ENCODE measurements at regions not wholly inside any gene's neighbourhood (a gene's known extent, or its start where the extent isn't known, plus 50 kb on each side); places are given as distances from the start of the nearest gene placed in this dataset.

DNA sequence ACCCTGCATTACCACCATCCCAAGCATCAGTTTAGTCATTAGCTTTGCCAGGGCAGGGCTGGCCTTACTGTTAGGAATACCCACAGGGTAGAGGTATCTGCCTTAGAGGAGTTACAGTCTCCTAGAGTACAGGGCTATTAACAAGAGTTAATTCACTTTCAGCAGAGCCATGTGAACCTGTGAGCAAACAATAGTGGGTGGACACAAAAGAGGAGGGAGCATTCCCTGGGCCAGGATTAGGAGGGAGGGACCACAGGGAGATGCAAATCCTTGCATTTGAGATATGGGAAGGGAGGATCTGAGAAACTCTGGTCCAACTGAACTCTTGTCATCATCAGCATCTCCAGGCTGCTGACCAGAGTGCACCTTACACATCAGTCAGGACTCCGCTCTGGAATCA lies 51.1 kb upstream of the IGSF21 start:
- POLR2A ChIA-PET (ENCODE audit: low non-redundant PET): no interaction called here
- BruUV-seq (replicated peaks): no TSS peak
- H3K36me3 ChIP-seq (ENCODE audit: insufficient read depth, low read length, poor library complexity, severe bottlenecking): no peaks in the 10 kb centered on the region
- H3K4me3 ChIP-seq (ENCODE audit: low read depth, low read length, poor library complexity, severe bottlenecking): no peak overlapping the region
- H3K27ac ChIP-seq (ENCODE audit: low read depth, low read length, poor library complexity, severe bottlenecking): no peak overlapping the region
- no peaks in the 10 kb centered on the region for H3K9me3 ChIP-seq (ENCODE audit: low read depth, low read length, poor library complexity, severe bottlenecking)
- H3K27me3 ChIP-seq (replicated peaks; ENCODE audit: insufficient read depth, low read depth, low read length, poor library complexity): peaks cover 47% of the 10 kb centered on the region
- TF ChIP-seq, protein P1, sequence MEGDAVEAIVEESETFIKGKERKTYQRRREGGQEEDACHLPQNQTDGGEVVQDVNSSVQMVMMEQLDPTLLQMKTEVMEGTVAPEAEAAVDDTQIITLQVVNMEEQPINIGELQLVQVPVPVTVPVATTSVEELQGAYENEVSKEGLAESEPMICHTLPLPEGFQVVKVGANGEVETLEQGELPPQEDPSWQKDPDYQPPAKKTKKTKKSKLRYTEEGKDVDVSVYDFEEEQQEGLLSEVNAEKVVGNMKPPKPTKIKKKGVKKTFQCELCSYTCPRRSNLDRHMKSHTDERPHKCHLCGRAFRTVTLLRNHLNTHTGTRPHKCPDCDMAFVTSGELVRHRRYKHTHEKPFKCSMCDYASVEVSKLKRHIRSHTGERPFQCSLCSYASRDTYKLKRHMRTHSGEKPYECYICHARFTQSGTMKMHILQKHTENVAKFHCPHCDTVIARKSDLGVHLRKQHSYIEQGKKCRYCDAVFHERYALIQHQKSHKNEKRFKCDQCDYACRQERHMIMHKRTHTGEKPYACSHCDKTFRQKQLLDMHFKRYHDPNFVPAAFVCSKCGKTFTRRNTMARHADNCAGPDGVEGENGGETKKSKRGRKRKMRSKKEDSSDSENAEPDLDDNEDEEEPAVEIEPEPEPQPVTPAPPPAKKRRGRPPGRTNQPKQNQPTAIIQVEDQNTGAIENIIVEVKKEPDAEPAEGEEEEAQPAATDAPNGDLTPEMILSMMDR (conservative IDR thresholded peaks at IDR 0.05; ENCODE audit: low read depth, low read length): no peak
- TF ChIP-seq EZH2 (IDR thresholded peaks at IDR 0.05; ENCODE audit: borderline replicate concordance, low read depth, low read length, poor library complexity, severe bottlenecking): no peak
- H3K4me1 ChIP-seq (ENCODE audit: insufficient read depth, low read length, poor library complexity, severe bottlenecking): no peaks in the 10 kb centered on the region
- CTCF ChIA-PET: no interaction called here
- intact Hi-C loops (cut with micrococcal nuclease; ENCODE audit: unreplicated experiment): no loop called here
- DNase-seq (ENCODE audit: low spot score): no peak

- BruUV-seq (replicated peaks): no TSS peak
- H3K27me3 ChIP-seq (replicated peaks; ENCODE audit: insufficient read depth, low read depth, low read length, poor library complexity): peaks cover 40% of the 10 kb centered on the region
- CTCF ChIA-PET: no interaction called here
These were observed 50.0 kb upstream of the IGSF21 start for GRCh38 chr1:18057623-18058022.

More at GRCh38 chr1:18057623-18058022, 50.0 kb upstream of the IGSF21 start:
- Histone ChIP-seq H3K36me3 (ENCODE audit: insufficient read depth, low read length, poor library complexity, severe bottlenecking) (no peaks in the 10 kb centered on the region), H3K27ac (ENCODE audit: low read depth, low read length, poor library complexity, severe bottlenecking) (no peak overlapping the region), H3K4me1 (ENCODE audit: insufficient read depth, low read length, poor library complexity, severe bottlenecking) (no peaks in the 10 kb centered on the region), H3K9me3 (ENCODE audit: low read depth, low read length, poor library complexity, severe bottlenecking) (no peaks in the 10 kb centered on the region), H3K4me3 (ENCODE audit: low read depth, low read length, poor library complexity, severe bottlenecking) (no peak overlapping the region)
- intact Hi-C loops (cut with micrococcal nuclease; ENCODE audit: unreplicated experiment): no loop called here
- TF ChIP-seq, protein P1 (conservative IDR thresholded peaks at IDR 0.05; ENCODE audit: low read depth, low read length): no peak
- TF ChIP-seq EZH2 (IDR thresholded peaks at IDR 0.05; ENCODE audit: borderline replicate concordance, low read depth, low read length, poor library complexity, severe bottlenecking): no peak
- POLR2A ChIA-PET (ENCODE audit: low non-redundant PET): no interaction called here
- no peak for DNase-seq (ENCODE audit: low spot score)
